NCI-H1930 (cell line): ENCODE measurements at regions not wholly inside any gene's neighbourhood (a gene's known extent, or its start where the extent isn't known, plus 50 kb on each side); places are given as distances from the start of the nearest gene placed in this dataset.

Source experiments
- DNase-seq, 2 experiments: peaks; one replicate each; lab custom pipeline; 2025; lab: John Stamatoyannopoulos, UW

- no peak for DNase-seq
Observed at GRCh38 chrX:15915959-15916703, 61.5 kb upstream of the AP1S2 start.

DNA sequence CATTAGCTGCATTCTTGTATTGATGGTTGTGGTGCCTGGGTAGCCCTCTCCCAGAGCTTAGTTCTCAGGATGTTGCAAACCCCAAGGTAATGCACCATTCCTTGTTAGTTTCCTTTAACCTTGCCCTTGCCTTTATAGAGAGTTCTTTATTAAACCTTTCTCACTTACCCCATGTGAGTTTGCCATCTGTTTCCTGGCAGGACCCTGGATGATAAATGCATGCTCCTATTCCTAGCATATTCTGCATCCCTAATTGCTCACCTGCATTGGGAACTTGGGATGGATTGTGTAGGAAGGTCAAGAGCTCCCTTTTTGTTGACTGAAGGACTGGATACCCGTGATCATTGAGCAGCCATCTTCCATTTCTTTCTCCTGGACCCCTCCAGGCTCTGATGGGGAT, 59.9 kb upstream of the AP1S2 start:
- no peak for DNase-seq

DNA sequence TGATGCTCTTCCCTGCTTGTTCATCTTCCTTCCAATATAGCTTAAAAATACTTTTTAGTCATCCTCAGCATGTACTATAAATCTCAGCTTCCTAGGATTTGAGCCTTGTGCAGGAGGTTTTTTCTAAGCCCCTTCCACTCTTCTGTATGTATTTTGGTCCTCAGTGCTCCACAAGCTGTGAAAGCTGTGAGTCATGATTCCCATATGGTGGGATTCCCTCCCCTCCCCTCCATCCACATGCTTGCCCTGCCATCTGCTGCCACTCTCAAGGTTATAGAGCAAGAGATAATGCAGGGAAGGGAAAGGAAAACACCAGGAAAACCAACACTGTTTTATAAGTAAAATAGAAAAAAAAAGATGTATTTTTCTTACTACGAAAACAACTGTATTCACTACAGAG, 58.5 kb upstream of the AP1S2 start:
- no peak for DNase-seq

GRCh38 chrX:15911734-15912550, 57.3 kb upstream of the AP1S2 start:
- no peak for DNase-seq

GRCh38 chrX:15909605-15910004, 55.0 kb upstream of the AP1S2 start:
- no peak for DNase-seq

DNA sequence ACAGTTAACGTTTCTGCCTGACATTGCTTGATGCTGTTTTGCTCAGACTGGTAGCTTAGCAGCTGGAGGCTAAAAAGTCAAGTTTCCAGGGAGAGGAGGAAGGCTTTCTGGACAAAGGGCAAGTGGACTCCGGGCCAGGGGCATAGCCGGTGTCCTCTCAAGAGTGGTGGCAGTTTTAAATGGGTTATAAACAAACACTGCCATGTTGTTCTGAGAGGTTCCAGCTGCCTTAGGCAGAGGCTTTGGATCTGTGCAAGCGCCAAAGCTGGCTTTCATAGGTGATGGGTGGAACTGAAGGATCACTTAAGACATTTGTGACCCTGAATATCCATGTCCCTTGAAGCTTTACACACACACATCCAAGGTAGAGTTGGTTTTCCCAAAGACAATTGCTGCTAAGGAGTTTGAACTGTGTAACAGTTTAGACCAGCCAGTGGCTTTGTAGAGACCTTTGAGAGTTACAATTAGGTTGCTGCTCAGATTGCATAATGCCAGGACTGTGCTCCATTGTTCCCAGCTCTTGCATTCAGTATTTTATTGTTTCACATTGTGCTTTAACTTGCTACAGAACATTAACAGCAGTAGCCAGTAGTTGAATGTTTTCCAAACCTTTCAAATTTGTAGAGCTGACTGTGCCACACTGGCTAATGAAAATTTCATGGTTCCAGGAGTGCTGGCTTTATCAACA, 54.1 kb upstream of the AP1S2 start:
- no peak for DNase-seq

DNA sequence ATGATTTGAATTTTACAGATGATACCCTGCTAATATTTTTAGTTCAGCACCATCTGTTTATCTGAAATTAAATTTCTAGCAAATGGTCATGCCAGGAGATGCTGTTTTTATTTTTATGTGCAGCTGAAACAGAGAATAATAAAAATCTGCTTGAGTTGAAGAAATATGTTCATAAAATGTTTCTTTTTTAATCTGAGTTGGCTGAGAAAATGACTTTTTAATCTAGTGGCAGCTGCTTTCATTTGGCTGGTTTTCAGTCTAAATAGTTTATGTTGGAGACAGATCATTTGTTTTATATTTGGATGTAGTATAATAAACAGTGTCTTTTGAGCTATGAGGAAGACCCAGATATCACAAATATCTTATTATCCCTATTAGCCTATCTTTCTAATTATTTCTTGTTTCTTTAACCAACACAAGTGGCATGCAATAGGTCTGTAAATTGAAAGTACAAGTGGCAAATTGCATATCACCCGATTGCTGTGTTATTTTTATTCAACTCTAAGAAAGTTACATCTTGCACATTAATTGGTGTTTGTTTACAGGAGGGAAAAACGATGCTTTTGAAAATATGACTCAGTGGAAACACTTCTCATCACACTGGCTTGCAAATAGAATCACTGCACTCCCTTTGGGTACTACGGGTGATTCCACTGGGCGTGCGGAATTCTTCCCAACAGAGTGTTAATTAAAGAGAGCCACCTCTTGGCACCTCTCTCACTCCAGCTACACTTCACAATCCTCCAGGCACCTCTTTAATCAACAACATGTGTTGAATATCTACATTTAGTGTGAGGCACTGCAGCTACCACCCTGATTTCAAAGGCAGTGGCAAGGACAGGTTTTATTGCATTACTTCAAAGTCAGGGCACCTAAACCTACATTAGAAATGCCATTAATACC, 51.7 kb upstream of the AP1S2 start:
- no peak for DNase-seq
